ENCODE measurements at regions not wholly inside any gene's neighbourhood (a gene's known extent, or its start where the extent isn't known, plus 50 kb on each side); places are given as distances from the start of the nearest gene placed in this dataset.

DNA sequence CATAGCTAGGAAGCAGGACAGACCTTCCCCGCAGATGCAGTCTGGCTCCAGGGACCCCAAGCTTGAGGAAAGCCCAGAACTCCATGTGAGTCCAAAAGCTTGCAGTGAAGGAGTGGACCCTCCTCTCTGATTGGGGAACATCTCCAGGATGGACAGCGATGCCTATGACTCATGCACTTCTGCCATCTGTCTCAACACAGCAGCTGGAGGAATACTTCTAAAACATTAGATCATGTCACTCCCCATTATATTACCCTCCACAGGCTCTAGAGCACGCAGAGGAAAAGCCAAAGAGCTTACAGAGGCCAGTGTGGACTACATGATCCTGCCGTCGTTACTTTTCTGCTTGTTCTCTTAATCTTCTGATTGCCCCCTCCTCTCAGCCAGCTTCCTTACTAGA, 605.7 kb downstream of the INSC start:
- TF ChIP-seq CTCF (IDR thresholded peaks at IDR 0.05) (no peak), POLR2A (IDR thresholded peaks at IDR 0.05) (no peak)
